ENCODE measurements at regions not wholly inside any gene's neighbourhood (a gene's known extent, or its start where the extent isn't known, plus 50 kb on each side); places are given as distances from the start of the nearest gene placed in this dataset.
A peak's percentile ranks its signal among the peaks of the same experiment; 100 is the strongest.

DNA sequence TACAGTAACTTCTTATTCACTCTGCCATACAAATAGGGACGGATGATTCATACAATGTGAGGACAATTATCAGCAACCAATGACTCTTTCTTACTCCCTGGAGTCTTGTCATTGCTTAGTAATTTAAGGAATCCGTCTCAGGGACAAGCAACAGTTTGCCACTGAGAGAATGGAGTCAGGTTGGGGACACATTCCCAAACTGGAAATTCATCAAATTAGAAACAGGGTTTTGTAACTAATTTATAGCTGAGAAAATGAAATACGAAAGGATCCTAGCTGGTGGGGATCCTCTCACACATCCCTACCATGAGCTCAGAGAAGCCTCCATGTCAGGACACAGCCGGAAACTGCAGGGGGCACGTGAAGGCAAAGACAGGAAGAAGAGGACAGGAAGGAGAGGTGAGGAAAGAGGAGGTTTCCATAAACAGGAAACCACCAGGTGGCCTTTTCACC is 50.4 kb upstream of the KDR start:
- TF ChIP-seq, protein P1, sequence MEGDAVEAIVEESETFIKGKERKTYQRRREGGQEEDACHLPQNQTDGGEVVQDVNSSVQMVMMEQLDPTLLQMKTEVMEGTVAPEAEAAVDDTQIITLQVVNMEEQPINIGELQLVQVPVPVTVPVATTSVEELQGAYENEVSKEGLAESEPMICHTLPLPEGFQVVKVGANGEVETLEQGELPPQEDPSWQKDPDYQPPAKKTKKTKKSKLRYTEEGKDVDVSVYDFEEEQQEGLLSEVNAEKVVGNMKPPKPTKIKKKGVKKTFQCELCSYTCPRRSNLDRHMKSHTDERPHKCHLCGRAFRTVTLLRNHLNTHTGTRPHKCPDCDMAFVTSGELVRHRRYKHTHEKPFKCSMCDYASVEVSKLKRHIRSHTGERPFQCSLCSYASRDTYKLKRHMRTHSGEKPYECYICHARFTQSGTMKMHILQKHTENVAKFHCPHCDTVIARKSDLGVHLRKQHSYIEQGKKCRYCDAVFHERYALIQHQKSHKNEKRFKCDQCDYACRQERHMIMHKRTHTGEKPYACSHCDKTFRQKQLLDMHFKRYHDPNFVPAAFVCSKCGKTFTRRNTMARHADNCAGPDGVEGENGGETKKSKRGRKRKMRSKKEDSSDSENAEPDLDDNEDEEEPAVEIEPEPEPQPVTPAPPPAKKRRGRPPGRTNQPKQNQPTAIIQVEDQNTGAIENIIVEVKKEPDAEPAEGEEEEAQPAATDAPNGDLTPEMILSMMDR (IDR thresholded peaks at IDR 0.05; ENCODE audit: insufficient read depth, low read depth, low read length, missing control alignments) = no peak
- no peak overlapping the region for H3K4me3 ChIP-seq (ENCODE audit: low read length)
- peak; percentile 66 for DNase-seq (ENCODE audit: low read depth)

DNA sequence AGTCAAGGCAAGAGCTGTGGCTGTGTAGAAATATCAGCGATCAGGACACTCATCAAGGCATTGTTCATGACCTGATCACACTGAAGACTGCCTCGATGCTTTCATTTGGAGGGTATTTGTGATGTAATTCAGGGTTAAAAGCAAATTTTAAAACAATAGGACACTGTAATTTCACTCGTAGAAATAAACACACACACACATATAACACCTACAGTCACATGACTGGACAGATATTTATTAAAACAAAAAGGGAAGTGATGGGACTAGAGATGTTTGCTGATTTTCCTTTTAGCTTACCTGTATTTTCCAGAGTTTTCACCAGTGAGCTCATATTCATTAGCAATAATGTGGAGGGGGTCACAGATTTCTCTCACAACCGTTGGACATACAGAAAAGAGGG is 51.1 kb upstream of the KDR start:
- H3K4me3 ChIP-seq (ENCODE audit: low read length) = no peak overlapping the region
- TF ChIP-seq, protein P1 (IDR thresholded peaks at IDR 0.05; ENCODE audit: insufficient read depth, low read depth, low read length, missing control alignments) = no peak
- no peak for DNase-seq (ENCODE audit: low read depth)

DNA sequence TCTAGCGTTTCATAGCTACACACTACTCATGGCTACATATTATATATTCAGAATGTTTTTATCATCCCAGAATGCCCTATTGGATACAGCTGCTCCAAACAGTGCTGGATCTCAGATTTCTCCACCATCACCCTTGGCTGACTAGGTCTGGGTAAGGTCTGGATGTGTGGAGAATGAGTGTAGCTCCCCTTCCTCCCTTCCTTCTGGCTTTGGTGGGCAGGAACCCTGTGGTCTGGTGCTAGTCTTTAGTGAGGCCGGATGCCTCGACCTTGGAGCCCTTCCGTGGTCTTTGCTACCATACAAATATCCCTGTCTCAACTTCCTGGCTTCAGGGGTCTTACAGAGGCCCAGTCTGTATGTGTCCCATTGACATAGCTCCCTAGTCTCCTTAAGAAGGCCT is 52.1 kb upstream of the KDR start:
- no peak for DNase-seq (ENCODE audit: low read depth)
- TF ChIP-seq, protein P1 (IDR thresholded peaks at IDR 0.05; ENCODE audit: insufficient read depth, low read depth, low read length, missing control alignments) = no peak
- H3K4me3 ChIP-seq (ENCODE audit: low read length) = no peak overlapping the region

DNA sequence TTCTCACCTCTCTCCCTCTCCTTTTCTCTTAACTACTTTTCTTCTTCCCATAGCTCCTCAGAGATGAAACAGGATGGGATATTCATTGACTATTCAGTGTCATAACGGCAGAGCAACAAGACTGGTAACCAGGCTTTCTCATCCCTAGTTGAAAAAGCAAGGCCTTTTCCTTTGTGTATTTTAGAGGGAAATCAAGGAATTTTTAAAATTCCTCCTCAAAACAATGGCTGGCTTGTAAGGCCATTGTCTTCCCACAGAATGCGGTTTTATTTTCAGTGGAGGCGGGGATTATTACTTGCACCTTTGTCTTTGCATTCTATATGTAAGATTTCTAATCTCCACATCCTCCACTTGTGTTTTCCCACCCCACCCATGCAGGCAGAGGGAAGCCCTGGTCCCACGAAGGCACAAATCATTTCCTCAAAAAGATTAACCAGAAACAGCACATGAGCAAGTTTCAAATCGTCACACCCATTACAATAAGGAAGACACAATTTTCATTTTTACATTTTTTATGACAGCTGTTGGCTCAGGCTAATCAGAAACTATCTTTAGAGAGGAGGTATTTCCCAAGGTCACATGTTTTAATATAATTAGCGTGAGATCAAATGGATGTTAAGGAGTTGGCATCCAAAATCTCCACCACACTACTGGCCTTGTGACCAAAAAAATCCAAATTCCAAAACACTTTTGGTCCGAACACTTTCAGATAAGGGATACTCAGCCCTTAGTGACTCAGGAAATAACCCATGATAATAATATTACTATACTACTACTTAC is 53.0 kb upstream of the KDR start:
- no peak overlapping the region for H3K4me3 ChIP-seq (ENCODE audit: low read length)
- no peak for DNase-seq (ENCODE audit: low read depth)
- TF ChIP-seq, protein P1 (IDR thresholded peaks at IDR 0.05; ENCODE audit: insufficient read depth, low read depth, low read length, missing control alignments) = no peak

DNA sequence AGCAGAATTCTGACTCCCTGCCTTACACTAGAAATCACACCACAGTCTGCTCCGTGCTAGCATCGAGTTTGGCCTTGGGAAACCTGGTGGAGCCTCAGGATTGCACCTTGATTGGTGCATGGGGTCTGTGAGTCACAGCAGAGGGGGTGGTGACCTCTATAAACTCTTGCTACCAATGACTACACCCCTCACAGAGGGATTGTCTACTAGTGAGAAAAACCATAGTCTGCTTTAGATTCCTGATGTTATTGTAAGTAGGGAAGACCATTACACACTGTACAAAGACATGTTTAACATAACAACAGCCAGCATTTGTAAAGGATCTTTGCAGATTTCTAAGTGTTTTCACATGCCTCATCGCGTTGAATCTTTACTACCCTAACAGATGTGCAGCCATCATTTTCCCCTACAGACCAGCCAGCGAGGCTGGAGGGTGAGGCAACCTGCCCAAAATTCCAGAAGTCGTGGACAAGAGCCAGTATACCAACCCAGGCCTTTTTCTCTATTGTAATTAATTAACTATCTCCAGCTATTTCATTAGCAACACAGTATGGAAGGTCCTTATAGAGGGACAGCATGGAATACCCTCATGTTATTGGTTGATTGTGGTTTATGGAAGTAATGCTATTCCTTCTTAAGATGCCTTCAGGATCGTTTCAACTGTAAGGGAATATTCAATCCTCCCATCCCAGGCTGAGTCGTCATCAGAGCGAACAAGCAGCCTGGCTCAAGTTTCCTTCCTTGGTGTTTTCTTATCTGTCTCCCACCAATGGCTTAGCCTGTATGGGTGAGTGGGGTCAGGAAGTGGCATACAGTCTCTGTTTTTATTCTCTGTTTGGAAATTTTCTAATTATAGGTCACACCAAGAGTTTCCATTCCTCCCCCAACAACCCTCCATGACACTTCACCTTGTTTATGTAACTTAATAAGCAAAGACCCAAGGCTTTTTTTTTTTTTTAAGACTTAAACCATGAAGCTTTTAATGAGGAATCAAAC is 55.9 kb upstream of the KDR start:
- H3K4me3 ChIP-seq (ENCODE audit: low read length) = no peak overlapping the region
- no peak for DNase-seq (ENCODE audit: low read depth)
- TF ChIP-seq, protein P1 (IDR thresholded peaks at IDR 0.05; ENCODE audit: insufficient read depth, low read depth, low read length, missing control alignments) = no peak

DNA sequence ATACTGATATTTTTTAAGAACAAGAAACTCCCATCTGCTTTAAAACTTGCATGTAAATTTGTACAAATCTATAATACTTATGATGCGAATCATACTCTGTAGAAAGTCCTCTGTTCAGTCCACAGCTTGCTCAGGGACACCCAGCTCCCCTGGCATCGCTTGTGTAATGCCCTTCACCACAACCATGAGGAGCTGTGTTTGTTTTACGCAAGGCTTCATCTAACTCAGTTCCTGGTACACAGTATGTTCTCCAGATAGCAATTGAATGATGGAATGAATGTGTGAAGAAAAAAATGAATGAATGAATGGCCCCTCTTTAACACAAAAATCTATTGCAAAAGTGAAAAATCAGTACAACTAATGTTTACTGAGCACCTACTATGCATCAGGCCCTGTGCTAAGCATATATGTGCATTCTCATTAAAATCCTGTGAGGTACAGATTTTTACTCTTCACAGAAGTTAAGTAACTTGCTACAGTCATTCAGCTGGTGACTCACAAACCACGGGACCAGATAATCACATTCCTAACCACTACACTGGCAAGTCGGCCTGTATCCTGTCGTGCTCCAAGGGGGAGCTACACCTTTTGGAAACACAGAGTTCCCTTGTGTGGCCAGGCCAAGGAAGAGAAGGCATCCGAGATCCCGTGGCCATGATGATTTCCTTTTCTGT is 58.7 kb upstream of the KDR start:
- DNase-seq (ENCODE audit: low read depth) = peak; percentile 97
- no peak overlapping the region for H3K4me3 ChIP-seq (ENCODE audit: low read length)
- TF ChIP-seq, protein P1 (IDR thresholded peaks at IDR 0.05; ENCODE audit: insufficient read depth, low read depth, low read length, missing control alignments) = no peak

Measured in epithelial cell of esophagus (primary cell).